ENCODE measurements at regions not wholly inside any gene's neighbourhood (a gene's known extent, or its start where the extent isn't known, plus 50 kb on each side); places are given as distances from the start of the nearest gene placed in this dataset.

- TF ChIP-seq POLR2AphosphoS5 (IDR thresholded peaks at IDR 0.05) (no peak), CTCF (IDR thresholded peaks at IDR 0.05) (no peak), POLR2A (IDR thresholded peaks at IDR 0.05) (no peak)
Measured at GRCh38 chr2:49812730-49813129, 658.4 kb upstream of the FSHR start.

All from transverse colon (tissue), 4 donors.